ENCODE measurements at regions not wholly inside any gene's neighbourhood (a gene's known extent, or its start where the extent isn't known, plus 50 kb on each side); places are given as distances from the start of the nearest gene placed in this dataset.

- TF ChIP-seq POLR2A (IDR thresholded peaks at IDR 0.05; ENCODE audit: low read depth, low read length) = no peak
- no peak for TF ChIP-seq POLR2AphosphoS5 (IDR thresholded peaks at IDR 0.05; ENCODE audit: low read depth, low read length)
- TF ChIP-seq TAF1 (IDR thresholded peaks at IDR 0.05; ENCODE audit: low read depth, low read length) = no peak
These were observed 139.3 kb downstream of the SPP2 start for GRCh38 chr2:234189786-234190300.
